ENCODE measurements at regions not wholly inside any gene's neighbourhood (a gene's known extent, or its start where the extent isn't known, plus 50 kb on each side); places are given as distances from the start of the nearest gene placed in this dataset.
"Not testable (repeated sequence)": the region's sequence is repeated elsewhere in the genome, so short reads cannot be mapped to it uniquely, and the experiment has no call there.

DNA sequence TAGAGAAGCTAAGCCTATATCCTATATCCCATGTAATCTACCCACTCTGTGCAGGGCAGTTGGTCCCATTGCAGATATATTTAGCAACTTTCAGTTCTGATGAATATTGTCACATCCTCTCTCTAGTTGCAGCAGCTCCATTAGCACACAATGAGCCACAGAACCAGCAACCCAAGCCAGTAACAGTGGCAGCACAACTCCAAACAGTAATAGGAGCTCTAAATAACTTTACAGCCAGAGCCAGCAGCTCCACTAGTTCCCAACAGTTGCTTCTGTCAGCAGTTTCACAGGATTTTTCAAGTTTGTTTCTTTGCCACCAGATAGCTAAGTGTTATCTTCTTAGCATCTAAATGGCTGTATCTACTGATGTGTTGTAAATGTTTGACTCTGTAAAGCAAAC is 490.8 kb downstream of the HTR1B start:
- DNase-seq (ENCODE audit: low spot score): no peak

DNA sequence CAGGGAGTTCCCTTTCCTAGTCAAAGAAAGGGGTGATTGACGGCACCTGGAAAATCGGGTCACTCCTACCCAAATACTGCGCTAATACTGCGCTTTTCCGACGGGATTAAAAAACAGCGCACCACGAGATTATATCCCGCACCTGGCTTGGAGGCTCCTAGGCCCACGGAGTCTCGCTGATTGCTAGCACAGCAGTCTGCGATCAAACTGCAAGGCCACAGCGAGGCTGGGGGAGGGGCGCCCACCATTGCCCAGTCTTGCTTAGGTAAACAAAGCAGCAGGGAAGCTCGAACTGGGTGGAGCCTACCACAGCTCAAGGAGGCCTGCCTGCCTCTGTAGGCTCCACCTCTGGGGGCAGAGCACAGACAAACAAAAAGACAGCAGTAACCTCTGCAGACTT is 504.1 kb downstream of the HTR1B start:
- DNase-seq (ENCODE audit: low spot score): not testable (repeated sequence)

- no peak for DNase-seq (ENCODE audit: low spot score)
Observed at GRCh38 chr6:76942203-76942966, 520.9 kb downstream of the HTR1B start.

DNA sequence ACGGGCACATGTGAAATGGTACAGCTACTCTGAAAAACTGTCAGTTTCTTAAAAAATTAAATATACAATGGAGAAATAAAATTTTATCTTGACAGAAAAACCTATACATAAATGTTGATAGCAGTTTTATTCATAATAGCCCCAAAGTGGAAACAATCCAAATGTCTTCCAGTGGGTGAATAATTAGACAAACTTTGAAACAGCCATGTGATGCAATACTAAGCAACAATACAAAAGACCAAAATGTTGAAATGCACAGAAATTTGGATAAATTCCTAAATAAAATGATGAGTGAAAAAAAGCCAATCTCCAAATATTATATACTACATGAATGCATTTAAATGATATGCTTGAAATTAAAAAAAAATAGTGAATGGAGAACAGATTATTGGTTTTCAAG is 523.1 kb downstream of the HTR1B start:
- DNase-seq (ENCODE audit: low spot score): no peak

DNA sequence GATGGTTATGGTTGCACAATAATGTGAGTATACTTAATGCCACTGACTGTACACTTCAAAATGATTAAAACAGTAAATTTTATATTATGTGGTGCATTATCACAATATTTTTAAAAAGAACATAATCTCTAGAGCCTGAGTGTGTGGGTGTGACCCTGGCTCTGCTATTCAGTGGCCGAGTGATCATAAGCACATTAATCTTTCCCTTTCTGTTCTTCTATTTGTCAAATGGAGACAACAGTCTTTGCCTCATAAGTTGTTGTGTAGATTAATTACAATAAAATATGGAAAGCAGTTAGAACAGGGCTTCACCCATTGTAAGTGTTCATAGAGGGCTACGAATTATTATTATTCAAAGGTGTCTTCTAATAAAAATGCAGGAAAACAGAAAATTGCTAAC is 548.6 kb downstream of the HTR1B start:
- no peak for DNase-seq (ENCODE audit: low spot score)

DNA sequence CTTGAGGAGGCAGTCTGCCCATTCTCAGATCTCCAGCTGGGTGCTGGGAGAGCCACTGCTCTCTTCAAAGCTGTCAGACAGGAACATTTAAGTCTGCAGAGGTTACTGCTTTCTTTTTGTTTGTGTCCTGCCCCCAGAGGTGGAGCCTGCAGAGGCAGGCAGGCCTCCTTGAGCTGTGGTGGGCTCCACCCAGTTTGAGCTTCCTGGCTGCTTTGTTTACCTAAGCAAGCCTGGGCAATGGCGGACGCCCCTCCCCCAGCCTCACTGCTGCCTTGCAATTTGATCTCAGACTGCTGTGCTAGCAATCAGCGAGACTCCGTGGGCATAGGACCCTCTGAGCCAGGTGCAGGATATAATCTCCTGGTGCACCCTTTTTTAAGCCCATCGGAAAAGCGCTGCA is 557.8 kb downstream of the HTR1B start:
- not testable (repeated sequence) for DNase-seq (ENCODE audit: low spot score)

- DNase-seq (ENCODE audit: low spot score): no peak
Observed at GRCh38 chr6:76892542-76892941, 570.7 kb downstream of the HTR1B start.

DNA sequence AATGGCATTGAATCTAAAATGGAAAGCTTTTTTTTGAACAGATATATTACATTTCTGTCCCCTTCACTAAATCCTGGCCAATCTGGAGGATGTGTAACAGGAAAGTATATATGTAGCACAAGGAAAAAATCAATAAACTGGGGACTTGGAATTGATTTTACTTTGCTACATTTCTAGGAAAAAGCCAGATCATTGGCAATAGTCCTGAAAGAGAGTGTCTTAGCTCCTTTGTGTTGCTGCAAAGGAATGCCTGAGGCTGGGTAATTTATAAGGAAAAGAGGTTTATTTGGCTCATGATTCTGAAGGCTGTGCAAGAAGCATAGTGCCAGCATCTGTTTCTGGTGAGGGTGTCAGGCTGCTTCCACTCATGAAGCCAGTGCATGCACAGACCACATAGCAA is 574.9 kb downstream of the HTR1B start:
- no peak for DNase-seq (ENCODE audit: low spot score)

GRCh38 chr6:76886900-76887299 is 576.4 kb downstream of the HTR1B start:
- DNase-seq (ENCODE audit: low spot score): no peak

DNA sequence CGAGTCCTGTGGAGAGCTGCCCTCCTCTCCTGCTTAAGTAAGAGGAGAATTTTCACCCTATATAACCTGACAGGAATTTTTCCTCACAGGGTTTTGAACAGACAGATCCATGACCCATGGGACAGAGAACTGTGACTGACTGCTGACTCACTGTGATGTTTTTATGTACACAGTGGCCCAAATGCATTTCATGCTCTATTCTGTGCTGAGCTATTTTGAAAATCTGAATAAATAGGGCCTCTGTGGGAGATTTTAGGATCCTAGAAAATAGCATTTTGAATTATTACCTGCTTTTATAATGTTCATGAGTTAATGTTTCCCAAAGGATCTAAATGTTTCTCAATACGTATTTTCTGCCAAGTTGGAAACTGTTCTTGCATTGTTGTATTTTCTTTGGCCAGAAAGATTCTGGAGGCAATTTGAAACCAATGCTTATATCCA is 577.4 kb downstream of the HTR1B start:
- DNase-seq (ENCODE audit: low spot score): no peak

- no peak for DNase-seq (ENCODE audit: low spot score)
Observed at GRCh38 chr6:76881414-76881813, 581.9 kb downstream of the HTR1B start.

DNA sequence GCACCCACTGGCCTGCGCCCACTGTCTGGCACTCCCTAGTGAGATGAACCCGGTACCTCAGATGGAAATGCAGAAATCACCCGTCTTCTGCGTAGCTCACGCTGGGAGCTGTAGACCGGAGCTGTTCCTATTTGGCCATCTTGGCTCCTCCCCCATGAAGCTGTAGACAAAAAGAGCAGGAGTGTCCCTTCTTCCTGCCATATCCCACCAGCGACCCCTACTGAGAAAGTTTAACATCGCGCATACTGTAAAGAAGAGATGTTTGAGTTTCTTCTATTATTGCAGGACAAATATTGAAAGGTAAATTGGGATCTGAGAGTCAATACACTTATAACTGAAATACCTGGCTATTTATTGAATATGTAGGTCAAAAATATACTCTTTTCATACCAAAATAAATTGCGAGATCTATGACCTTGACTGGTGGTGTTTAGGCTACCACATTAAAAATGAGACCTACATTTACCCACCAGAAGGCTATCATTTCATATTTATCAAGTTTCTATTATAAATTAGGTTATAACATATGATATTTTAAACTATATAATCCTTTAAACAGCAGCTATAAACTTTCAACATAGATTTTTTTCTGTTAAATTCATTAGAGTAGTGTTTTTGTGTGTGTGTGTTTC is 586.3 kb downstream of the HTR1B start:
- DNase-seq (ENCODE audit: low spot score): peak; percentile 47

DNA sequence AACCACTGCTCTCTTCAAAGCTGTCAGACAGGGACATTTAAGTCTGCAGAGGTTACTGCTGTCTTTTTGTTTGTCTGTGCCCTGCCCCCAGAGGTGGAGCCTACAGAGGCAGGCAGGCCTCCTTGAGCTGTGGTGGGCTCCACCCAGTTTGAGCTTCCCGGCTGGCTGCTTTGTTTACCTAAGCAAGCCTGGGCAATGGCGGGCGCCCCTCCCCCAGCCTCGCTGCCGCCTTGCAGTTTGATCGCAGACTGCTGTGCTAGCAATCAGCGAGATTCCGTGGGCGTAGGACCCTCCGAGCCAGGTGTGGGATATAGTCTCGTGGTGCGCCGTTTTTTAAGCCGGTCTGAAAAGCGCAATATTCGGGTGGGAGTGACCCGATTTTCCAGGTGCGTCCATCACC is 586.9 kb downstream of the HTR1B start:
- not testable (repeated sequence) for DNase-seq (ENCODE audit: low spot score)

- DNase-seq (ENCODE audit: low spot score): no peak
Observed at GRCh38 chr6:76867182-76867581, 596.1 kb downstream of the HTR1B start.

GRCh38 chr6:76866091-76866915 is 597.0 kb downstream of the HTR1B start:
- no peak for DNase-seq (ENCODE audit: low spot score)

GRCh38 chr6:76862936-76863335 is 600.4 kb downstream of the HTR1B start:
- DNase-seq (ENCODE audit: low spot score): no peak

GRCh38 chr6:76861403-76861802 is 601.9 kb downstream of the HTR1B start:
- DNase-seq (ENCODE audit: low spot score): peak; percentile 2

GRCh38 chr6:76856065-76856464 is 607.2 kb downstream of the HTR1B start:
- DNase-seq (ENCODE audit: low spot score): no peak

DNA sequence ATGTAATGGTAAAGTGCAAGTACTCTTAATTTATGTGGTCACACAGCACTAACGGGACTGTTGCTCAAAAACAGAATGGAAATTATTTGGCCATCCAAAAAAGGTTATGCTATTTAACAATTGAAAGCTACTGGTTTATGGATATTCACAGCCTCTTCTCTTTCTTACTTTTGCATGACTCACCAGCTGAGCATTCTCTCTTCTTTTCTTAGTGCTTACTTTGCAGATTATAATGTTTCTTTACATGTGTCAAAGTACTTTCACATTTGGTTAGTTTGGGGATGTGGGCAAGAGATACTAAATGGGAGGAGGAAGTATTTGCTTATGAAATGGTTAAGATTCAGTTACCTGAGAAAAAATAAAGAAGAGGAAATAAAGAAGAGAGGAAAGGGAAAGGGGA is 610.5 kb downstream of the HTR1B start:
- DNase-seq (ENCODE audit: low spot score): no peak

- not testable (repeated sequence) for DNase-seq (ENCODE audit: low spot score)
Observed at GRCh38 chr6:76849274-76849970, 613.9 kb downstream of the HTR1B start.

DNA sequence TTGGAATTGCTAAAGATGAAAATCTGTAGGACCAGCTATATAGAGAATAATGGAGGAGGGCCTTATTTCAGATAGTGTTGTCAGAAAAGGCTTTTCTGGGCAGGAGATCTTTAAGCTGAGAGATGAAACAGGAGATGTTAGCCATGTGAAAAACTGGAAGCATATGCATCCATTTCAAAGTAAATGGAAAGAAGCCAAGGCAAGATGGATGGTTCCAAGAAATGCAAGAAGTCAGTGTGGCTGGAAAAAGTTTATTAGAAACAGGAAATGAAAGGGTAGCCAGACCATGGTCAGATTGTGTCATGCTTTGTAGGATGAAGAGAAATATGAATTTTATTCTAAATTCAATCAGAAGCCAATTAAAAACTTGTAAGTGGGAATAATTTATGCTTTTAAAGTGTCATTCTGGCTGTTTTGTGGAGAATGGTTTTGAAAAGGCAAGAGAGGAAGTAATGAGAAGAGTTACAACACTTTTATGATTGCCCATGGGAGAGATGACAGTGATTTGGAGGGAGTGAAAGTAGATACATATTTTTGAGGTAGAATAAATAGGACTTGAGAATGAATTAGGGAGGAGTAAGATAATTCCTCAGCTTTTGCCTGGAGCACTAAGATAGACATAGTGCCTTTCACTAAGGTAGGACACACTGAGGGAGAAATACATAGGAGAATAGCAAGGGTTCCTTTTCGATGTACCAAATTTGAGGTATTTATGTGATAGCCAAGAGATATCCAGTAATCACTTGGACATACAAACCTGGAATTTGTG is 620.1 kb downstream of the HTR1B start:
- DNase-seq (ENCODE audit: low spot score): no peak

GRCh38 chr6:76840865-76841264 is 622.4 kb downstream of the HTR1B start:
- DNase-seq (ENCODE audit: low spot score): no peak
